KMS-11 (cell line): ENCODE measurements at regions not wholly inside any gene's neighbourhood (a gene's known extent, or its start where the extent isn't known, plus 50 kb on each side); places are given as distances from the start of the nearest gene placed in this dataset.

Experiments used
- H2AFZ ChIP-seq: fragments of 200-600 bp; sonication (generic); 2 replicates; pipeline ENCODE4 v1.6.1; 2016; ENCODE audit warnings: antibody characterized with exemption, mixed run types, low read depth
- H3K27ac ChIP-seq: fragments of 200-600 bp; sonication (generic); 2 replicates; pipeline ENCODE4 v1.6.1; 2016; ENCODE audit warnings: mild to moderate bottlenecking, mixed run types
- H3K27me3 ChIP-seq: fragments of 200-600 bp; sonication (generic); 2 replicates; pipeline ENCODE4 v1.6.1; 2017; ENCODE audit warnings: mild to moderate bottlenecking, low read depth, mixed run types, moderate library complexity; ENCODE audit not compliant: insufficient read depth
- H3K36me3 ChIP-seq: fragments of 200-600 bp; sonication (generic); 2 replicates; pipeline ENCODE4 v1.6.1; 2017; ENCODE audit warnings: mild to moderate bottlenecking, mixed run types; ENCODE audit not compliant: insufficient read depth
- H3K4me1 ChIP-seq: fragments of 200-600 bp; sonication (generic); 2 replicates; pipeline ENCODE4 v1.6.1; 2016; ENCODE audit warnings: mild to moderate bottlenecking, low read depth, mixed run types; ENCODE audit not compliant: poor library complexity, severe bottlenecking
- H3K4me2 ChIP-seq: fragments of 200-600 bp; sonication (generic); 2 replicates; pipeline ENCODE4 v1.7.0; 2016; ENCODE audit warnings: mild to moderate bottlenecking, mixed run types
- H3K4me3 ChIP-seq: fragments of 200-600 bp; sonication (generic); IDR thresholded peaks from 2 replicates; pipeline ENCODE4 v1.6.1; 2017; ENCODE audit warnings: low read depth, low read length, mixed read lengths; ENCODE audit not compliant: insufficient read depth
- H3K79me2 ChIP-seq: fragments of 200-600 bp; sonication (generic); 2 replicates; pipeline ENCODE4 v1.6.1; 2016; ENCODE audit warnings: low read depth, mixed run types; ENCODE audit not compliant: insufficient read depth
- H3K9ac ChIP-seq: fragments of 200-600 bp; sonication (generic); 2 replicates; pipeline ENCODE4 v1.6.1; 2016; ENCODE audit warnings: mild to moderate bottlenecking, mixed run types
- H4K20me1 ChIP-seq: fragments of 200-600 bp; sonication (generic); 2 replicates; pipeline ENCODE4 v1.6.1; 2016; ENCODE audit warnings: mild to moderate bottlenecking, mixed run types; ENCODE audit not compliant: insufficient read depth
- CTCF ChIP-seq: fragments of 200-600 bp; sonication (generic); conservative IDR thresholded peaks from 2 replicates; pipeline ENCODE4 v1.6.1; 2017; ENCODE audit warnings: low read depth, mild to moderate bottlenecking, antibody characterized with exemption, low read length, moderate library complexity, mixed read lengths

- H3K27me3 ChIP-seq = no peaks in the 10 kb centered on the region
- no peak for TF ChIP-seq CTCF
- H3K79me2 ChIP-seq = no peaks in the 10 kb centered on the region
- no peak overlapping the region for H2AFZ ChIP-seq
- no peak overlapping the region for H3K27ac ChIP-seq
- no peaks in the 10 kb centered on the region for H3K36me3 ChIP-seq
- no peaks in the 10 kb centered on the region for H4K20me1 ChIP-seq
- no peak overlapping the region for H3K9ac ChIP-seq
- H3K4me1 ChIP-seq = no peaks in the 10 kb centered on the region
- no peak overlapping the region for H3K4me3 ChIP-seq
- no peak overlapping the region for H3K4me2 ChIP-seq
These were observed 122.3 kb upstream of the NEBL start for GRCh38 chr10:21019436-21019835.

- no peak overlapping the region for H3K27ac ChIP-seq
- H3K79me2 ChIP-seq = no peaks in the 10 kb centered on the region
- no peaks in the 10 kb centered on the region for H3K36me3 ChIP-seq
- no peak overlapping the region for H2AFZ ChIP-seq
- TF ChIP-seq CTCF = no peak
- no peaks in the 10 kb centered on the region for H3K4me1 ChIP-seq
- H3K9ac ChIP-seq = no peak overlapping the region
- H3K27me3 ChIP-seq = no peaks in the 10 kb centered on the region
- no peak overlapping the region for H3K4me3 ChIP-seq
- no peak overlapping the region for H3K4me2 ChIP-seq
- H4K20me1 ChIP-seq = no peaks in the 10 kb centered on the region
These were observed 118.7 kb upstream of the NEBL start for GRCh38 chr10:21015851-21016250.

- Histone ChIP-seq H3K4me1 (no peaks in the 10 kb centered on the region), H3K4me3 (no peak overlapping the region), H4K20me1 (no peaks in the 10 kb centered on the region), H3K79me2 (no peaks in the 10 kb centered on the region), H3K27me3 (no peaks in the 10 kb centered on the region), H3K4me2 (no peak overlapping the region), H3K36me3 (no peaks in the 10 kb centered on the region), H3K9ac (no peak overlapping the region), H3K27ac (no peak overlapping the region), H2AFZ (no peak overlapping the region)
- TF ChIP-seq CTCF = no peak
These were observed 117.0 kb upstream of the NEBL start for GRCh38 chr10:21014141-21014540.

GRCh38 chr10:21011433-21012018 lies 114.4 kb upstream of the NEBL start:
- Histone ChIP-seq H3K4me2 (no peak overlapping the region), H3K27me3 (no peaks in the 10 kb centered on the region), H3K79me2 (no peaks in the 10 kb centered on the region), H3K36me3 (no peaks in the 10 kb centered on the region), H4K20me1 (no peaks in the 10 kb centered on the region), H3K4me1 (no peaks in the 10 kb centered on the region), H3K9ac (no peak overlapping the region), H3K27ac (no peak overlapping the region), H2AFZ (no peak overlapping the region), H3K4me3 (no peak overlapping the region)
- TF ChIP-seq CTCF = no peak

- Histone ChIP-seq H3K4me3 (no peak overlapping the region), H2AFZ (no peak overlapping the region), H3K36me3 (no peaks in the 10 kb centered on the region), H3K4me1 (no peaks in the 10 kb centered on the region), H4K20me1 (no peaks in the 10 kb centered on the region), H3K27ac (no peak overlapping the region), H3K4me2 (no peak overlapping the region), H3K27me3 (no peaks in the 10 kb centered on the region), H3K9ac (no peak overlapping the region), H3K79me2 (no peaks in the 10 kb centered on the region)
- no peak for TF ChIP-seq CTCF
These were observed 113.5 kb upstream of the NEBL start for GRCh38 chr10:21010615-21011014.
